PC-9 (cell line): ENCODE measurements at regions not wholly inside any gene's neighbourhood (a gene's known extent, or its start where the extent isn't known, plus 50 kb on each side); places are given as distances from the start of the nearest gene placed in this dataset.

ENCODE experiments used
- BruUV-seq: library from RNA; stranded (reverse); fragments of 400-500 nt; replicated peaks from 2 replicates; lab custom pipeline; 2021; lab: Mats Ljungman, UMichigan
- CTCF ChIA-PET: fragments of 300-600 bp; sonication (Branson Sonifier 250); formaldehyde crosslinking; loops from one replicate; lab custom pipeline; 2022; ENCODE audit warnings: antibody characterized with exemption; lab: Charles Lee
- POLR2A ChIA-PET: fragments of 300-600 bp; sonication (Branson Sonifier 250); formaldehyde crosslinking; loops from one replicate; lab custom pipeline; 2022; ENCODE audit warnings: antibody characterized with exemption; ENCODE audit not compliant: unreplicated experiment; lab: Charles Lee
- DNase-seq, 2 experiments: peaks; one replicate each; pipeline versions ENCODE4 v3.0.0 to v3.0.0-alpha.2; 2015 to 2022; ENCODE audit warnings: mixed read lengths in 1 of 2
- H2AFZ ChIP-seq: fragments of 200-600 bp; sonication (generic); 2 replicates; pipeline ENCODE4 v1.8.1; 2017; ENCODE audit warnings: antibody characterized with exemption
- H3F3A ChIP-seq: fragments of 200-600 bp; sonication (generic); 2 replicates; pipeline ENCODE4 v1.8.1; 2017; ENCODE audit warnings: antibody characterized with exemption, mild to moderate bottlenecking, low read depth; ENCODE audit not compliant: insufficient read depth
- H3K27ac ChIP-seq: fragments of 200-600 bp; sonication (generic); 2 replicates; pipeline ENCODE4 v1.6.1; 2016; ENCODE audit warnings: mixed run types
- H3K27me3 ChIP-seq: fragments of 200-600 bp; sonication (generic); 2 replicates; pipeline ENCODE4 v1.6.1; 2016; ENCODE audit warnings: low read depth, mixed run types; ENCODE audit not compliant: insufficient read depth
- H3K36me3 ChIP-seq: fragments of 200-600 bp; sonication (generic); 2 replicates; pipeline ENCODE4 v1.6.1; 2016; ENCODE audit warnings: low read depth, mixed run types
- H3K4me1 ChIP-seq: fragments of 200-600 bp; sonication (generic); replicated peaks from 2 replicates; pipeline ENCODE4 v1.6.1; 2016; ENCODE audit warnings: mixed run types; ENCODE audit not compliant: insufficient read depth
- H3K4me2 ChIP-seq: fragments of 200-600 bp; sonication (generic); 2 replicates; pipeline ENCODE4 v1.6.1; 2017; ENCODE audit warnings: mixed run types
- H3K4me3 ChIP-seq: fragments of 200-600 bp; sonication (generic); 2 replicates; pipeline ENCODE4 v1.6.1; 2016; ENCODE audit warnings: mixed run types
- H3K79me2 ChIP-seq: fragments of 200-600 bp; sonication (generic); 2 replicates; pipeline ENCODE4 v1.6.1; 2017; ENCODE audit warnings: low read depth, mixed run types
- H3K9me2 ChIP-seq: fragments of 200-600 bp; sonication (generic); 2 replicates; pipeline ENCODE4 v1.8.1; 2017; ENCODE audit warnings: mild to moderate bottlenecking; ENCODE audit not compliant: insufficient read depth
- H3K9me3 ChIP-seq: fragments of 200-600 bp; sonication (generic); 2 replicates; pipeline ENCODE4 v1.8.1; 2016; ENCODE audit warnings: low read depth; ENCODE audit not compliant: insufficient read depth
- H4K20me1 ChIP-seq: fragments of 200-600 bp; sonication (generic); 2 replicates; pipeline ENCODE4 v1.8.1; 2017; ENCODE audit not compliant: insufficient read depth
- CTCF ChIP-seq: fragments of 200-600 bp; sonication (generic); conservative IDR thresholded peaks from 2 replicates; pipeline ENCODE4 v1.6.1; 2017; ENCODE audit warnings: mixed run types, antibody characterized with exemption, mild to moderate bottlenecking, moderate library complexity
- EZH2 ChIP-seq: fragments of 200-600 bp; sonication (generic); IDR thresholded peaks from 2 replicates; pipeline ENCODE4 v1.8.0; 2017; ENCODE audit warnings: antibody characterized with exemption, low read depth
- intact Hi-C: fragments of 100-400 bp; cut with micrococcal nuclease; formaldehyde crosslinking; loops from one replicate; pipeline ENCODE4 v1.10.0; 2022; ENCODE audit not compliant: unreplicated experiment

GRCh38 chr14:61929651-61930050 lies 167.4 kb downstream of the SNAPC1 start:
- BruUV-seq: no TSS peak
- no peak for DNase-seq
- TF ChIP-seq CTCF: no peak
- TF ChIP-seq EZH2: no peak
- H3K4me2 ChIP-seq: peak overlapping the region; percentile 80
- intact Hi-C loops: loop anchor here (2.0 to 10.0 kb wide), 3 partner anchors 35 to 195 kb away; no protein-coding TSS in a partner anchor
- ChIA-PET CTCF (no interaction called here), POLR2A (no interaction called here)
- peak overlapping the region; percentile 47; the same call in 1 of the 2 replicates for H3K4me3 ChIP-seq
- peaks cover 56% of the 10 kb centered on the region for H3K4me1 ChIP-seq
- no peaks in the 10 kb centered on the region for H3K27me3 ChIP-seq
- H3F3A ChIP-seq: peaks cover 24% of the 10 kb centered on the region
- H3K79me2 ChIP-seq: peaks cover 24% of the 10 kb centered on the region
- H3K9me3 ChIP-seq: peaks cover 10% of the 10 kb centered on the region
- H3K27ac ChIP-seq: peak overlapping the region; percentile 94; the same call in 1 of the 2 replicates
- H4K20me1 ChIP-seq: no peaks in the 10 kb centered on the region
- H2AFZ ChIP-seq: no peak overlapping the region
- H3K9me2 ChIP-seq: no peaks in the 10 kb centered on the region
- no peaks in the 10 kb centered on the region for H3K36me3 ChIP-seq

GRCh38 chr14:61930101-61930857 lies 168.1 kb downstream of the SNAPC1 start:
- no peak overlapping the region for H3K4me3 ChIP-seq
- H3K79me2 ChIP-seq: peaks cover 24% of the 10 kb centered on the region
- H3F3A ChIP-seq: peaks cover 24% of the 10 kb centered on the region
- DNase-seq: no peak
- ChIA-PET CTCF (no interaction called here), POLR2A (no interaction called here)
- H3K36me3 ChIP-seq: no peaks in the 10 kb centered on the region
- H3K27me3 ChIP-seq: no peaks in the 10 kb centered on the region
- H3K27ac ChIP-seq: no peak overlapping the region
- H2AFZ ChIP-seq: no peak overlapping the region
- peaks cover 10% of the 10 kb centered on the region for H3K9me3 ChIP-seq
- no peak for TF ChIP-seq EZH2
- TF ChIP-seq CTCF: no peak
- no peaks in the 10 kb centered on the region for H3K9me2 ChIP-seq
- H4K20me1 ChIP-seq: no peaks in the 10 kb centered on the region
- intact Hi-C loops: no loop called here
- H3K4me1 ChIP-seq: peaks cover 54% of the 10 kb centered on the region
- BruUV-seq: no TSS peak
- H3K4me2 ChIP-seq: peak overlapping the region; percentile 80; the same call in 1 of the 2 replicates

- CTCF ChIA-PET: interaction anchor here (0.6 kb wide), 1 partner anchor 159 kb away, joined by 6 read pairs; no protein-coding TSS in a partner anchor
- H3K4me3 ChIP-seq: no peak overlapping the region
Observed at GRCh38 chr14:61932974-61933373, 170.8 kb downstream of the SNAPC1 start.

More at GRCh38 chr14:61932974-61933373, 170.8 kb downstream of the SNAPC1 start:
- POLR2A ChIA-PET: interaction anchor here (0.5 kb wide), 1 partner anchor 466 kb away, joined by 3 read pairs; no protein-coding TSS in a partner anchor
- Histone ChIP-seq H3K36me3 (no peaks in the 10 kb centered on the region), H3K79me2 (peaks cover 24% of the 10 kb centered on the region), H3F3A (peaks cover 9% of the 10 kb centered on the region), H2AFZ (no peak overlapping the region), H3K9me2 (no peaks in the 10 kb centered on the region), H3K4me2 (no peak overlapping the region), H3K27me3 (no peaks in the 10 kb centered on the region), H4K20me1 (no peaks in the 10 kb centered on the region), H3K4me1 (peaks cover 28% of the 10 kb centered on the region), H3K27ac (no peak overlapping the region), H3K9me3 (peaks cover 6% of the 10 kb centered on the region)
- DNase-seq: no peak
- intact Hi-C loops: no loop called here
- no TSS peak for BruUV-seq
- TF ChIP-seq EZH2 (no peak), CTCF (no peak)
